BJ (cell line): ENCODE measurements at regions not wholly inside any gene's neighbourhood (a gene's known extent, or its start where the extent isn't known, plus 50 kb on each side); places are given as distances from the start of the nearest gene placed in this dataset.

Experiments
- CTCF ChIA-PET: fragments of 350-600 bp; formaldehyde crosslinking; extraction: SDS; loops from one replicate; lab custom pipeline; 2021; ENCODE audit warnings: antibody characterized with exemption, inconsistent platforms; lab: Yijun Ruan, JAX
- POLR2A ChIA-PET: fragments of 300-600 bp; sonication (Branson Sonifier 250); formaldehyde crosslinking; extraction: SDS; loops from one replicate; lab custom pipeline; 2021; ENCODE audit warnings: antibody characterized with exemption; lab: Charles Lee
- DNase-seq: peaks from one replicate; pipeline ENCODE4 v3.0.0-alpha.2; 2011; ENCODE audit warnings: low read depth
- H3K27me3 ChIP-seq: 2 replicates; pipeline ENCODE4 v1.6.0; 2011; ENCODE audit warnings: low read length; ENCODE audit not compliant: control insufficient read depth, insufficient read depth
- H3K36me3 ChIP-seq: 2 replicates; pipeline ENCODE4 v1.5.1; 2011; ENCODE audit warnings: low read length; ENCODE audit not compliant: control insufficient read depth, insufficient read depth
- H3K4me3 ChIP-seq: 2 replicates; pipeline ENCODE4 v1.5.1; 2011; ENCODE audit warnings: low read depth, mild to moderate bottlenecking, control low read depth, low read length
- TF ChIP-seq, protein P1 (sequence below): IDR thresholded peaks from 2 replicates; pipeline ENCODE4 v1.5.1; 2011; ENCODE audit warnings: low read depth, mild to moderate bottlenecking, control low read depth, inconsistent platforms, low read length, moderate library complexity; ENCODE audit not compliant: insufficient read depth

DNA sequence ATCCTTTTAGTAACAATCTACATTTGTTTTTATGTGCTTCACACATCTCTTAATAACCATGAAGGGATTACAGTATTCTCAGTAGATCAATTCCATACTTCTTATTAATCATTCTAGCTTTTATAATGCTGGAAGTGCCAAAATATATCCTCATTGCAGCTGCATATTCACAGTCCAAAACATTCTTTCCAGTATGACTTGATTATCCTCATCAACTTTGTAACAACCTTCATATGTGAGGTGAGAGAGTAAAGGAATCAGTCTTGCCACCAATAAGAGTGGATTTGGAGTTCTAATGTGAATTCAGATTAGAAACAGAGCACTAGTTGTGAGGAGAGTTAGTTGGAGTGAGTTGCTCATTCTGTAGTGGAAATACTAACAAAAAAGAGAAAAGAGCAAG, 208.0 kb upstream of the SPRY2 start:
- TF ChIP-seq, protein P1, sequence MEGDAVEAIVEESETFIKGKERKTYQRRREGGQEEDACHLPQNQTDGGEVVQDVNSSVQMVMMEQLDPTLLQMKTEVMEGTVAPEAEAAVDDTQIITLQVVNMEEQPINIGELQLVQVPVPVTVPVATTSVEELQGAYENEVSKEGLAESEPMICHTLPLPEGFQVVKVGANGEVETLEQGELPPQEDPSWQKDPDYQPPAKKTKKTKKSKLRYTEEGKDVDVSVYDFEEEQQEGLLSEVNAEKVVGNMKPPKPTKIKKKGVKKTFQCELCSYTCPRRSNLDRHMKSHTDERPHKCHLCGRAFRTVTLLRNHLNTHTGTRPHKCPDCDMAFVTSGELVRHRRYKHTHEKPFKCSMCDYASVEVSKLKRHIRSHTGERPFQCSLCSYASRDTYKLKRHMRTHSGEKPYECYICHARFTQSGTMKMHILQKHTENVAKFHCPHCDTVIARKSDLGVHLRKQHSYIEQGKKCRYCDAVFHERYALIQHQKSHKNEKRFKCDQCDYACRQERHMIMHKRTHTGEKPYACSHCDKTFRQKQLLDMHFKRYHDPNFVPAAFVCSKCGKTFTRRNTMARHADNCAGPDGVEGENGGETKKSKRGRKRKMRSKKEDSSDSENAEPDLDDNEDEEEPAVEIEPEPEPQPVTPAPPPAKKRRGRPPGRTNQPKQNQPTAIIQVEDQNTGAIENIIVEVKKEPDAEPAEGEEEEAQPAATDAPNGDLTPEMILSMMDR: no peak
- DNase-seq: no peak
- Histone ChIP-seq H3K4me3 (no peak overlapping the region), H3K27me3 (no peaks in the 10 kb centered on the region), H3K36me3 (no peaks in the 10 kb centered on the region)
- ChIA-PET CTCF (no interaction called here), POLR2A (no interaction called here)

DNA sequence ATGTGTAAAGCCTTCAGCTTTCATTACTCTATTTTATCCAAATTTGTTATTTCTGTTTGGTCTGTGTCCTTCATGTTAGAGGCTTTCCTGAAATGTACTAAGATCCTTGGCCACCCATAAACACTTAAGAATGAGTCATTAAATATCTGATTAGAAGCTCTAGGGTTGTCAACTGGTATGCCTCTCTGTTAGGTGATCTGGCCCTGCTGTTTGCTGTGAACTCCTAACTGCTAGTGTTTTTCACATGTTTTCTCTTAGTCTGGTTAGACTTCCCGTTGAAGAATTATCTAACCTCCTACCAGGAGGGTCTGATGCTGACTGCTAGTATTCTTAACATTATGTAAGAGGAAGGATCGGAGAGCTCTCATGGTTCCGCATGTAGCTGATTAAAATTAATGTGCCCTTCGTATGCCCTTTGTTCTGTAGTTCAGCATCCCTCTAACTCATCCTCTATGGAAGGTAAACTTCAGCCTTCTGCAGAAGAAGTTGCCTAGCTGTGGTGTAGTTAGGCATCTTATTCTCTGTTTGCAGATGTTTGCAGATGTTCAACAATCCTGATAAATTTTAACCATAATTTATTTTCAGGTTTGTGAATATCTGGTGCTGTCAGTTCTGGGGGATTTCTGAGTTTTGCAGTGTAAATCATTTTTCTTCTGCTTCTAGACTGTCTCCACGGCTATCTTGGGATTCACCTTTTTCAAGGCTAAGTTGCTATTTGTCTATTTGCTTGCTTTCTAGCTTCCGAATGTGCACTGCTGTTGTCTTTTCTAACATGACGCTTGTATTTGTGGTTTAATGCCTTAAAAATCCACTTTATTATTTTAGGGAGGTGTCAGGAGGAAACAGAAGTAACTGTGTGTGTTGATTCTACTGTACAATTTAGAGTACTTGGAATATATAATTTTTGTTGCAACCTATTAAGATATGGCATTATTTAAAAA, 207.2 kb upstream of the SPRY2 start:
- H3K27me3 ChIP-seq: no peaks in the 10 kb centered on the region
- H3K4me3 ChIP-seq: no peak overlapping the region
- TF ChIP-seq, protein P1: no peak
- POLR2A ChIA-PET: no interaction called here
- CTCF ChIA-PET: no interaction called here
- no peaks in the 10 kb centered on the region for H3K36me3 ChIP-seq
- DNase-seq: no peak

DNA sequence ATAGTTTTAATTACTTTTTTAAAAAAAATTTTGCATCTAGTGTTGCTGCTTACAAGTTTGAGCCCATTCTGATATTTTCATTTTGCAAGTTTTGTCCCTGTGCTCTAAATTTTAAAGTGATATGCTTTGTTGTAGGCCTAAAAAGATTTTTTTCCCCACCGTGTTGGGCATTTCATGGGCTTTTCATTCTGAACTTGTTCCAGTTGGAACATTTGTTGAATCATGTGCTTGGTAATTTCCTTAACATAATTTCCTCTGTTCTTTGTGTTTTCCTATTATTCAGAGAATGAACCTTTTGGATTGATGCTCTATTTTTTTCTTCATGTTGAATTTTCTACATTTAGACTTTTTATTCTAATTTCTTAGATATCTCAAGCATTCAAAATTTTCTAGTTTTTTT, 206.4 kb upstream of the SPRY2 start:
- TF ChIP-seq, protein P1: no peak
- Histone ChIP-seq H3K4me3 (no peak overlapping the region), H3K27me3 (no peaks in the 10 kb centered on the region), H3K36me3 (no peaks in the 10 kb centered on the region)
- ChIA-PET CTCF (no interaction called here), POLR2A (no interaction called here)
- DNase-seq: no peak

DNA sequence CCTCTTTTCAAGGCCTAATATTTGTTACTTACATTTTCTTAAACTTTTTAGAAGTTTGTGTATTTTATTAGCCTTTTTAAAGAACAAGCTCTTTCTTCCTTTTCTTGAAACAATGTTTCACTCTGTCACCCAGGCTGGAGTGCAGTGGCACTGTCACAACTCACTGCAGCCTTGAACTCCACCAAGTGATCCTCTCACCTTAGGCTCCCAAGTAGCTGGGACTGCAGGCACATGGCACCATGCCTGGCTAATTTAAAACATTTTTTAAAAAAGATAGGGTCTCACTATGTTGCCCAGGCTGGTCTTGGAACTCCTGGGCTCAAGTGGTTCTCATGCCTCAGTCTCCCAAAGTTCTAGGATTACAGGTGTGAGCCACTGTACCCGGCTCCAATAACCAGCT, 192.2 kb upstream of the SPRY2 start:
- H3K4me3 ChIP-seq: no peak overlapping the region
- H3K27me3 ChIP-seq: no peaks in the 10 kb centered on the region
- H3K36me3 ChIP-seq: no peaks in the 10 kb centered on the region
- POLR2A ChIA-PET: no interaction called here
- TF ChIP-seq, protein P1: no peak
- DNase-seq: no peak
- CTCF ChIA-PET: no interaction called here

DNA sequence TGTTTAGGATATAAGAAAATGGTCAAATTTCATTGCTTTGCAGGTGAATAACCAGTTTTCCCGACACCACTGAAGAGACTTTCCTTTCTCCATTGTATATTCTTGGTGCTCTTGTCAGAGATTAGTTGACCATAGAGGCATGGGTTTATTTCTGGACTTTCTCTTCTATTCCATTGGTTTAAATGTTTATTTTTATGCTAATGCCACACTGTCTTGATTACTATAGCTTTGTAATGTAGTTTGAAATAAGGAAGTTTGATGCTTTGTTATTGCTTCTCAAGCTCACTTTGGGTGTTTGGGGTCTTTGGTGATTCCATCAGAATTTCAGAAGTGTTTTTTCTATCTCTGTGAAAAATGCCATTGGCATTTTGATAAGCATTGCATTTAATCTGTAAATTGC, 190.0 kb upstream of the SPRY2 start:
- CTCF ChIA-PET: no interaction called here
- H3K36me3 ChIP-seq: no peaks in the 10 kb centered on the region
- H3K4me3 ChIP-seq: no peak overlapping the region
- TF ChIP-seq, protein P1: no peak
- H3K27me3 ChIP-seq: no peaks in the 10 kb centered on the region
- no peak for DNase-seq
- POLR2A ChIA-PET: no interaction called here
